ENCODE measurements at regions not wholly inside any gene's neighbourhood (a gene's known extent, or its start where the extent isn't known, plus 50 kb on each side); places are given as distances from the start of the nearest gene placed in this dataset.
A peak's percentile ranks its signal among the peaks of the same experiment; 100 is the strongest.
"Not testable (repeated sequence)": the region's sequence is repeated elsewhere in the genome, so short reads cannot be mapped to it uniquely, and the experiment has no call there.

DNA sequence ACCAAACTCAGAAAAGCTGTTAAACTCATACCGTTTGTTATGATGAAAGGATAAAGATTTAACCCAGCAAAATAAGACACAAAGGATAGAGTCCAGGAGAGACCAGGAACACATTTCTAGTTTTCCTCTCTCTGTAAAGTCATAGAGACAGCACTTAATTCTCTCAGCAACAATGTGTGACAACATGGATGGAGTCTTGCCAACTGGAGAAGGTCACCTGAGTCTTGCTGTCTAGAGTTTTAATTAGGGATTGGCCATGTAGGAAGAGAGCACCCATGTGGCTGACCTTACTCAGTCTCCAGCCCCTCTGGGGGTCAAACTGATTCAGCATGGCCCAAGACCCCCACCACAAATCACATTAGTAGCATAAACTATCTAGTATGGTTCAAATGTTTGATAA lies 151.0 kb upstream of the ATF7IP start:
- no peak for DNase-seq
- 96 to 100% methylated on average over 1 of the region's 1 CpG for WGBS, 2 donors
- Histone ChIP-seq H3K27me3 (ENCODE audit: control insufficient read depth in 3 of 3, insufficient read depth in 3 of 3, low read length in 2 of 3) (no peaks in the 10 kb centered on the region), H3K9me3 (ENCODE audit: control insufficient read depth in 4 of 4, insufficient read depth in 3 of 4, low read length in 3 of 4) (no peaks in the 10 kb centered on the region), H3K4me3 (no peak overlapping the region), H3K36me3 (ENCODE audit: control insufficient read depth in 4 of 4, insufficient read depth in 4 of 4, low read length in 4 of 4) (no peaks in the 10 kb centered on the region), H3K9ac (ENCODE audit: insufficient read depth in 1 of 2, low read length in 2 of 2) (no peak overlapping the region), H3K27ac (ENCODE audit: low read depth in 1 of 2, low read length in 1 of 2) (no peak overlapping the region), H3K4me1 (ENCODE audit: control insufficient read depth in 5 of 5, insufficient read depth in 5 of 5, low read length in 5 of 5) (peaks cover 0 to 6% (median 1%) of the 10 kb centered on the region in 5 donors)
- no peak for ATAC-seq (ENCODE audit: insufficient read depth, low FRiP score)
- TF ChIP-seq, protein P1, sequence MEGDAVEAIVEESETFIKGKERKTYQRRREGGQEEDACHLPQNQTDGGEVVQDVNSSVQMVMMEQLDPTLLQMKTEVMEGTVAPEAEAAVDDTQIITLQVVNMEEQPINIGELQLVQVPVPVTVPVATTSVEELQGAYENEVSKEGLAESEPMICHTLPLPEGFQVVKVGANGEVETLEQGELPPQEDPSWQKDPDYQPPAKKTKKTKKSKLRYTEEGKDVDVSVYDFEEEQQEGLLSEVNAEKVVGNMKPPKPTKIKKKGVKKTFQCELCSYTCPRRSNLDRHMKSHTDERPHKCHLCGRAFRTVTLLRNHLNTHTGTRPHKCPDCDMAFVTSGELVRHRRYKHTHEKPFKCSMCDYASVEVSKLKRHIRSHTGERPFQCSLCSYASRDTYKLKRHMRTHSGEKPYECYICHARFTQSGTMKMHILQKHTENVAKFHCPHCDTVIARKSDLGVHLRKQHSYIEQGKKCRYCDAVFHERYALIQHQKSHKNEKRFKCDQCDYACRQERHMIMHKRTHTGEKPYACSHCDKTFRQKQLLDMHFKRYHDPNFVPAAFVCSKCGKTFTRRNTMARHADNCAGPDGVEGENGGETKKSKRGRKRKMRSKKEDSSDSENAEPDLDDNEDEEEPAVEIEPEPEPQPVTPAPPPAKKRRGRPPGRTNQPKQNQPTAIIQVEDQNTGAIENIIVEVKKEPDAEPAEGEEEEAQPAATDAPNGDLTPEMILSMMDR (IDR thresholded peaks at IDR 0.05; ENCODE audit: control extremely low read depth, extremely low read depth) = no peak

DNA sequence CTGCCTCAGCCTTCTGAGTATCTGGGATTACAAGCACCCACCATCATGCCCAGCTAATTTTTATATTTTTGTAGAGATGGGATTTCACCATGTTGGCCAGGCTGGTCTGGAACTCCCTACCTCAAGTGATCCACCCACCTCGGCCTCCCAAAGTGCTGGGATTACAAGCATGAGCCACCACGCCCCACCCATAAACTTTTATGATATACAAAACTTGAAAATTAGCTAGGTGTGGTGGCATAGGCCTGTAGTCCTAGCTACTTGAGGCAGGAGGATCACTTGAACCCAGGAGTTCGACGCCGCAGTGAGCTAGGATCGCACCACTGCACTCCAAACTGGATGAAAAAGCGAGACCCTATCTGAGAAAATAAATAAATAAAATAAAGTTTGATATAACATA lies 149.5 kb upstream of the ATF7IP start:
- WGBS, 2 donors = 97 to 98% methylated on average over 7 of the region's 7 CpGs
- not testable (repeated sequence) for H3K27ac ChIP-seq (ENCODE audit: low read depth in 1 of 2, low read length in 1 of 2); ATAC-seq (ENCODE audit: insufficient read depth, low FRiP score); H3K4me1 ChIP-seq (ENCODE audit: control insufficient read depth in 5 of 5, insufficient read depth in 5 of 5, low read length in 5 of 5); H3K4me3 ChIP-seq; H3K9me3 ChIP-seq (ENCODE audit: control insufficient read depth in 4 of 4, insufficient read depth in 3 of 4, low read length in 3 of 4); DNase-seq; H3K36me3 ChIP-seq (ENCODE audit: control insufficient read depth in 4 of 4, insufficient read depth in 4 of 4, low read length in 4 of 4); H3K9ac ChIP-seq (ENCODE audit: insufficient read depth in 1 of 2, low read length in 2 of 2); H3K27me3 ChIP-seq (ENCODE audit: control insufficient read depth in 3 of 3, insufficient read depth in 3 of 3, low read length in 2 of 3)

DNA sequence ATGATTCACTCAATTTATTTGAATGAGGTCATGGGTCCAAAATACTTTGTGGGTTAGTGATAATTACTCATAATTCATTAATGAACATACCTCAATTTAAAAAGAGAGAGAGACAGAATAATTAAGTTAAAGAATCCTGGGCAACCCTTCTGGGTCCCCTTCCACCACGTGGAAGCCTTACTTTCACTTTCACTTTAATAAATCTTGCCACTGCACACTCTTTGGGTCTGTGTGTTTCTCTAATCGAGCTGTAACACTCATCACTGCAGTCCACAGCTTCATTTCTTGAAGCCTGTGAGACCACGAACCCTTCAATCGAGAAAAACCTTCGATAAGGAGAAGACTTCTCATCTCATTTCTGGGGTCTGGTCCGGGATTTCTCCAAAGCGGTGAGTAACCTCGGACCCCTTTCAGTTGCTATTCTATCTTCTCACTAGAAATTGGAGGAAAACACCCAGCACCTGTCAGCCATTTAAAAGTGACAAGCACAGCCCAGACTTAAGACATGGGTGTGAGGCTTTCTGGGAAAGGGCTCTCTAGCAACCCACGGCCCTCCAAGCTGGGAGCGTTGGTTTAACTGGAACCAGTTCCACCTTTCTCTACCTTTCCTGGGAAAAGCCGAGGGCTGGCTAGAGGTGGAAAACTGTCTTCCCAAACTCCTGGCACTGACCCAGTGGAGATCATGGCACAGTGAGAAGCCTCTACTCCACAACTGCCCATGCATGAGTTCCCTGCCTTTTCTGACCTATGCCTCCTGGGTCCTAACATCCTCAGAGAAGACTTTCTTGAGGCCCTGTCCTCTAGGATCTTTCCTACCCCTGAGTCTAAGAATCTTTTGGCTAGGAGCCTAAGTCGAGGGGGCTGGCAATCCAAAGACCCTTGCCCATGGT lies 148.8 kb upstream of the ATF7IP start:
- Histone ChIP-seq H3K4me3 (no peak overlapping the region), H3K36me3 (ENCODE audit: control insufficient read depth in 4 of 4, insufficient read depth in 4 of 4, low read length in 4 of 4) (no peaks in the 10 kb centered on the region)

DNA sequence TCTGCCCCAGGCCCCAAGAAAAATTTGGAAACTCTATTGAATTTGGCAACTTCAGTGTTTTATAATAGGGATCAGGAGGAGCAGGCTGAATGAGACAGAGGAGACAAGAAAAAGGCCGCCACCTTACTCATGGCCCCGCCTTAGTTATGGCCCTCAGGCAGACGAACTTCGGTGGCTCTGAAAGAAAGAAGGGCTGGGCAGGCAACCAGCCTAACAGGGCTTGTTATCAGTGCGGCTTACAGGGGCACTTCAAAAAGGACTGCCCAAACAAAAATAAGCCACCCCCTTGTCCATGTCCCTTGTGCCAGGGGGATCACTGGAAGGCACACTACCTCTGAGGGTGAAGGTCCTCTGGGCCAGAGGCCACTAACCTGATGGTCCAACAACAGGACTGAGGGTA lies 146.3 kb upstream of the ATF7IP start:
- peaks cover 0 to 1% (median 0%) of the 10 kb centered on the region in 5 donors for H3K4me1 ChIP-seq (ENCODE audit: control insufficient read depth in 5 of 5, insufficient read depth in 5 of 5, low read length in 5 of 5)
- TF ChIP-seq, protein P1 (IDR thresholded peaks at IDR 0.05; ENCODE audit: control extremely low read depth, extremely low read depth) = no peak
- ATAC-seq (ENCODE audit: insufficient read depth, low FRiP score) (no peak), DNase-seq (no peak)
- H3K4me3 ChIP-seq = no peak overlapping the region
- no peaks in the 10 kb centered on the region for H3K36me3 ChIP-seq (ENCODE audit: control insufficient read depth in 4 of 4, insufficient read depth in 4 of 4, low read length in 4 of 4)
- no peaks in the 10 kb centered on the region for H3K9me3 ChIP-seq (ENCODE audit: control insufficient read depth in 4 of 4, insufficient read depth in 3 of 4, low read length in 3 of 4)
- no peaks in the 10 kb centered on the region for H3K27me3 ChIP-seq (ENCODE audit: control insufficient read depth in 3 of 3, insufficient read depth in 3 of 3, low read length in 2 of 3)
- H3K27ac ChIP-seq (ENCODE audit: low read depth in 1 of 2, low read length in 1 of 2) = no peak overlapping the region
- H3K9ac ChIP-seq (ENCODE audit: insufficient read depth in 1 of 2, low read length in 2 of 2) = no peak overlapping the region
- WGBS, 2 donors = 87 to 98% methylated on average over 5 of the region's 5 CpGs

More for the DNA sequence above, 148.8 kb upstream of the ATF7IP start:
- Histone ChIP-seq H3K27me3 (ENCODE audit: control insufficient read depth in 3 of 3, insufficient read depth in 3 of 3, low read length in 2 of 3) (no peaks in the 10 kb centered on the region), H3K9me3 (ENCODE audit: control insufficient read depth in 4 of 4, insufficient read depth in 3 of 4, low read length in 3 of 4) (no peaks in the 10 kb centered on the region), H3K27ac (ENCODE audit: low read depth in 1 of 2, low read length in 1 of 2) (no peak overlapping the region), H3K4me1 (ENCODE audit: control insufficient read depth in 5 of 5, insufficient read depth in 5 of 5, low read length in 5 of 5) (peaks cover 0 to 6% (median 1%) of the 10 kb centered on the region in 5 donors), H3K9ac (ENCODE audit: insufficient read depth in 1 of 2, low read length in 2 of 2) (no peak overlapping the region)
- 77 to 80% methylated on average over 12 of the region's 12 CpGs for WGBS, 2 donors
- ATAC-seq (ENCODE audit: insufficient read depth, low FRiP score) (no peak), DNase-seq (peak in 1 of 3 donors; percentile 22)
- TF ChIP-seq, protein P1 (IDR thresholded peaks at IDR 0.05; ENCODE audit: control extremely low read depth, extremely low read depth) = no peak

DNA sequence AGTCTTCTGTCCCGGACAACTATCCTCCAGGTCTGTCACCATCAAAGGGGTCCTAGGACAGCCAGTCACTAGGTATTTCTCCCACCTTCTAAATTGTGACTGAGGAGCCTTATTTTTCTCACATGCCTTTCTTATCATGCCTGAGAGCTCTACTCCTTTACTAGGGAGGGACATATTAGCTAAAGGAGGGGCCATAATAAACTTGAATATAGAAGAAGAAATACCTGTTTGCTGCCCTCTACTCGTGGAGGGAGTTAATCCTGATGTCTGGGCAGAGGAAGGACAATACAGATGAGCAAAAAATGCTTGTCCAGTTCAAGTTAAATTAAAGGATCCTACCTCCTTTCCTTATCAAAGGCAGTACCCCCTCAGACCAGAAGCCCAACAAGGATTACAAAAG lies 145.8 kb upstream of the ATF7IP start:
- H3K36me3 ChIP-seq (ENCODE audit: control insufficient read depth in 4 of 4, insufficient read depth in 4 of 4, low read length in 4 of 4); H3K4me1 ChIP-seq (ENCODE audit: control insufficient read depth in 5 of 5, insufficient read depth in 5 of 5, low read length in 5 of 5); H3K27ac ChIP-seq (ENCODE audit: low read depth in 1 of 2, low read length in 1 of 2); ATAC-seq (ENCODE audit: insufficient read depth, low FRiP score); H3K9ac ChIP-seq (ENCODE audit: insufficient read depth in 1 of 2, low read length in 2 of 2); DNase-seq; H3K4me3 ChIP-seq; H3K9me3 ChIP-seq (ENCODE audit: control insufficient read depth in 4 of 4, insufficient read depth in 3 of 4, low read length in 3 of 4); H3K27me3 ChIP-seq (ENCODE audit: control insufficient read depth in 3 of 3, insufficient read depth in 3 of 3, low read length in 2 of 3): not testable (repeated sequence)
- WGBS, 2 donors = 79 to 80% methylated on average over 2 of the region's 2 CpGs

All from lung (tissue), 11 donors.